CD4-positive, alpha-beta memory T cell (primary cell): ENCODE measurements at regions not wholly inside any gene's neighbourhood (a gene's known extent, or its start where the extent isn't known, plus 50 kb on each side); places are given as distances from the start of the nearest gene placed in this dataset.

Experiments
- CTCF ChIA-PET: fragments of 350-600 bp; sonication (Branson Sonifier 250); formaldehyde crosslinking; loops from one replicate; lab custom pipeline; 2021; ENCODE audit warnings: inconsistent platforms; ENCODE audit not compliant: partially characterized antibody; lab: Charles Lee
- POLR2A ChIA-PET: fragments of 350-600 bp; sonication (Branson Sonifier 250); formaldehyde crosslinking; loops from one replicate; lab custom pipeline; 2021; ENCODE audit not compliant: partially characterized antibody; lab: Charles Lee
- DNase-seq, 5 donors: peaks; one replicate each; pipeline versions ENCODE4 v3.0.0 to v3.0.0-alpha.2; 2020 to 2022; ENCODE audit warnings: mixed read lengths in 1 of 5
- H3K27ac ChIP-seq: one replicate; pipeline ENCODE4 v1.7.0; 2013; ENCODE audit warnings: low read depth, low read length
- H3K27me3 ChIP-seq: 2 replicates; pipeline ENCODE4 v1.7.0; 2013; ENCODE audit warnings: mild to moderate bottlenecking, low read length, moderate library complexity; ENCODE audit not compliant: insufficient read depth
- H3K36me3 ChIP-seq: 2 replicates; pipeline ENCODE4 v1.7.0; 2013; ENCODE audit warnings: mild to moderate bottlenecking, low read length, moderate library complexity; ENCODE audit not compliant: insufficient read depth
- H3K4me1 ChIP-seq: 2 replicates; pipeline ENCODE4 v1.7.0; 2013; ENCODE audit warnings: mild to moderate bottlenecking, low read length, moderate library complexity; ENCODE audit not compliant: insufficient read depth
- H3K4me3 ChIP-seq, 2 donors: one replicate each; pipeline ENCODE4 v1.7.0; 2013; ENCODE audit warnings: low read length in 2 of 2, mild to moderate bottlenecking in 1 of 2
- H3K9me3 ChIP-seq, 2 donors: one replicate each; pipeline ENCODE4 v1.7.0; 2013; ENCODE audit warnings: low read length in 2 of 2, control low read depth in 1 of 2; ENCODE audit not compliant: control insufficient read depth in 1 of 2
- H3K27ac Mint-ChIP-seq, 7 donors: one replicate each; pipeline ENCODE4 v1.8.0; 2020 to 2021; ENCODE audit warnings: mixed read lengths in 7 of 7, mild to moderate bottlenecking in 6 of 7, inconsistent platforms in 3 of 7, moderate library complexity in 3 of 7
- H3K27me3 Mint-ChIP-seq, 2 donors: one replicate each; pipeline ENCODE4 v1.8.0; 2020 to 2021; ENCODE audit warnings: mixed read lengths in 2 of 2
- H3K36me3 Mint-ChIP-seq, 2 donors: one replicate each; pipeline ENCODE4 v1.8.0; 2020 to 2021; ENCODE audit warnings: mixed read lengths in 2 of 2, inconsistent platforms in 1 of 2, mild to moderate bottlenecking in 1 of 2
- H3K4me1 Mint-ChIP-seq, 4 donors: one replicate each; pipeline ENCODE4 v1.8.0; 2020 to 2021; ENCODE audit warnings: mixed read lengths in 4 of 4, mild to moderate bottlenecking in 1 of 4
- H3K4me3 Mint-ChIP-seq, 8 donors: one replicate each; pipeline ENCODE4 v1.8.0; 2020 to 2021; ENCODE audit warnings: mixed read lengths in 8 of 8, mild to moderate bottlenecking in 7 of 8, moderate library complexity in 6 of 8, inconsistent platforms in 3 of 8
- H3K9me3 Mint-ChIP-seq, 8 donors: one replicate each; pipeline ENCODE4 v1.8.0; 2020 to 2021; ENCODE audit warnings: mixed read lengths in 8 of 8, mild to moderate bottlenecking in 5 of 8, inconsistent platforms in 3 of 8, moderate library complexity in 1 of 8
- intact Hi-C: fragments of 100-400 bp; cut with micrococcal nuclease; formaldehyde crosslinking; loops from one replicate; pipeline ENCODE4 v1.15.1; 2023

GRCh38 chr6:122859676-122860075 lies 70.6 kb downstream of the SMPDL3A start:
- no peak for DNase-seq
- H3K27ac ChIP-seq, result no peak overlapping the region
- H3K27me3 Mint-ChIP-seq, result peaks cover 0 to 4% of the 10 kb centered on the region in 2 donors
- H3K4me3 ChIP-seq, result no peak overlapping the region
- no peaks in the 10 kb centered on the region for H3K36me3 ChIP-seq
- H3K4me1 Mint-ChIP-seq, result no peaks in the 10 kb centered on the region
- no peaks in the 10 kb centered on the region for H3K9me3 ChIP-seq
- H3K9me3 Mint-ChIP-seq, result peaks cover 0 to 2% (median 0%) of the 10 kb centered on the region in 8 donors
- H3K36me3 Mint-ChIP-seq, result no peaks in the 10 kb centered on the region
- CTCF ChIA-PET, result no interaction called here
- no peak overlapping the region for H3K4me3 Mint-ChIP-seq
- no peaks in the 10 kb centered on the region for H3K4me1 ChIP-seq
- no peak overlapping the region for H3K27ac Mint-ChIP-seq
- H3K27me3 ChIP-seq, result no peaks in the 10 kb centered on the region
- intact Hi-C loops, result no loop called here
- POLR2A ChIA-PET, result no interaction called here

GRCh38 chr6:122861594-122861993 lies 72.5 kb downstream of the SMPDL3A start:
- H3K27ac Mint-ChIP-seq, result no peak overlapping the region
- H3K27ac ChIP-seq, result no peak overlapping the region
- no peaks in the 10 kb centered on the region for H3K27me3 ChIP-seq
- H3K4me3 Mint-ChIP-seq, result no peak overlapping the region
- ChIA-PET POLR2A (no interaction called here), CTCF (no interaction called here)
- H3K9me3 Mint-ChIP-seq, result peaks cover 0 to 2% (median 0%) of the 10 kb centered on the region in 8 donors
- no peaks in the 10 kb centered on the region for H3K36me3 ChIP-seq
- H3K9me3 ChIP-seq, result no peaks in the 10 kb centered on the region
- DNase-seq, result no peak
- no peaks in the 10 kb centered on the region for H3K4me1 ChIP-seq
- intact Hi-C loops, result no loop called here
- H3K4me1 Mint-ChIP-seq, result no peaks in the 10 kb centered on the region
- no peaks in the 10 kb centered on the region for H3K36me3 Mint-ChIP-seq
- peaks cover 0 to 2% of the 10 kb centered on the region in 2 donors for H3K27me3 Mint-ChIP-seq
- H3K4me3 ChIP-seq, result no peak overlapping the region

GRCh38 chr6:122868137-122868536 lies 79.1 kb downstream of the SMPDL3A start:
- no peak for DNase-seq
- H3K27me3 ChIP-seq, result no peaks in the 10 kb centered on the region
- no peaks in the 10 kb centered on the region for H3K4me1 Mint-ChIP-seq
- ChIA-PET POLR2A (no interaction called here), CTCF (no interaction called here)
- H3K4me1 ChIP-seq, result no peaks in the 10 kb centered on the region
- H3K9me3 Mint-ChIP-seq, result peaks cover 0 to 2% (median 0%) of the 10 kb centered on the region in 8 donors
- no peak overlapping the region for H3K27ac Mint-ChIP-seq
- no peaks in the 10 kb centered on the region for H3K9me3 ChIP-seq
- H3K36me3 ChIP-seq, result no peaks in the 10 kb centered on the region
- no peaks in the 10 kb centered on the region for H3K36me3 Mint-ChIP-seq
- no peak overlapping the region for H3K4me3 Mint-ChIP-seq
- no peaks in the 10 kb centered on the region for H3K27me3 Mint-ChIP-seq
- no peak overlapping the region for H3K4me3 ChIP-seq
- no peak overlapping the region for H3K27ac ChIP-seq
- intact Hi-C loops, result no loop called here

- H3K27me3 ChIP-seq, result no peaks in the 10 kb centered on the region
- H3K27ac ChIP-seq, result no peak overlapping the region
- POLR2A ChIA-PET, result no interaction called here
- H3K27me3 Mint-ChIP-seq, result no peaks in the 10 kb centered on the region
- intact Hi-C loops, result no loop called here
- H3K4me3 Mint-ChIP-seq, result no peak overlapping the region
- CTCF ChIA-PET, result interaction anchor here (1.4 kb wide), 1 partner anchor 8 kb away, joined by 3 read pairs; no protein-coding TSS in a partner anchor
- H3K36me3 ChIP-seq, result no peaks in the 10 kb centered on the region
- H3K4me1 ChIP-seq, result no peaks in the 10 kb centered on the region
- H3K9me3 Mint-ChIP-seq, result peaks cover 0 to 2% (median 0%) of the 10 kb centered on the region in 8 donors
- H3K4me1 Mint-ChIP-seq, result no peaks in the 10 kb centered on the region
- no peak for DNase-seq
- no peak overlapping the region for H3K27ac Mint-ChIP-seq
- no peak overlapping the region for H3K4me3 ChIP-seq
- no peaks in the 10 kb centered on the region for H3K36me3 Mint-ChIP-seq
- no peaks in the 10 kb centered on the region for H3K9me3 ChIP-seq
These were observed 80.5 kb downstream of the SMPDL3A start for GRCh38 chr6:122869437-122870024.

GRCh38 chr6:122871079-122871478 lies 82.0 kb downstream of the SMPDL3A start:
- POLR2A ChIA-PET, result no interaction called here
- H3K9me3 ChIP-seq, result no peaks in the 10 kb centered on the region
- intact Hi-C loops, result no loop called here

GRCh38 chr6:122872311-122872710 lies 83.3 kb downstream of the SMPDL3A start:
- Histone ChIP-seq H3K4me1 (no peaks in the 10 kb centered on the region), H3K27ac (no peak overlapping the region), H3K36me3 (no peaks in the 10 kb centered on the region), H3K4me3 (no peak overlapping the region), H3K9me3 (no peaks in the 10 kb centered on the region), H3K27me3 (no peaks in the 10 kb centered on the region)
- Mint-ChIP-seq H3K27ac (no peak overlapping the region), H3K27me3 (no peaks in the 10 kb centered on the region), H3K9me3 (peaks cover 0 to 2% (median 0%) of the 10 kb centered on the region in 8 donors), H3K4me1 (no peaks in the 10 kb centered on the region), H3K36me3 (no peaks in the 10 kb centered on the region), H3K4me3 (no peak overlapping the region)
- DNase-seq, result no peak
- intact Hi-C loops, result no loop called here
- ChIA-PET CTCF (no interaction called here), POLR2A (no interaction called here)

More at GRCh38 chr6:122871079-122871478, 82.0 kb downstream of the SMPDL3A start:
- CTCF ChIA-PET, result no interaction called here
- no peak overlapping the region for H3K27ac ChIP-seq
- no peaks in the 10 kb centered on the region for H3K27me3 ChIP-seq
- no peak overlapping the region for H3K4me3 ChIP-seq
- Mint-ChIP-seq H3K9me3 (peaks cover 0 to 2% (median 0%) of the 10 kb centered on the region in 8 donors), H3K4me1 (no peaks in the 10 kb centered on the region), H3K27ac (no peak overlapping the region), H3K27me3 (no peaks in the 10 kb centered on the region), H3K36me3 (no peaks in the 10 kb centered on the region), H3K4me3 (no peak overlapping the region)
- H3K4me1 ChIP-seq, result no peaks in the 10 kb centered on the region
- H3K36me3 ChIP-seq, result no peaks in the 10 kb centered on the region
- DNase-seq, result no peak

- CTCF ChIA-PET, result interaction anchor here (1.1 kb wide), 1 partner anchor 8 kb away, joined by 3 read pairs; no protein-coding TSS in a partner anchor
- Histone ChIP-seq H3K27me3 (no peaks in the 10 kb centered on the region), H3K27ac (no peak overlapping the region), H3K9me3 (no peaks in the 10 kb centered on the region), H3K4me1 (no peaks in the 10 kb centered on the region), H3K4me3 (no peak overlapping the region), H3K36me3 (no peaks in the 10 kb centered on the region)
- Mint-ChIP-seq H3K4me1 (no peaks in the 10 kb centered on the region), H3K36me3 (no peaks in the 10 kb centered on the region), H3K9me3 (peaks cover 0 to 4% (median 3%) of the 10 kb centered on the region in 8 donors), H3K27me3 (no peaks in the 10 kb centered on the region), H3K27ac (no peak overlapping the region), H3K4me3 (no peak overlapping the region)
- no peak for DNase-seq
- intact Hi-C loops, result no loop called here
- POLR2A ChIA-PET, result no interaction called here
These were observed 88.2 kb downstream of the SMPDL3A start for GRCh38 chr6:122877302-122877701.
